DOHH2 (cell line): ENCODE measurements at regions not wholly inside any gene's neighbourhood (a gene's known extent, or its start where the extent isn't known, plus 50 kb on each side); places are given as distances from the start of the nearest gene placed in this dataset.

Source experiments
- EZH2phosphoT487 ChIP-seq: fragments of 200-600 bp; sonication (generic); IDR thresholded peaks from 2 replicates; pipeline ENCODE4 v1.6.1; 2017; ENCODE audit warnings: borderline replicate concordance, mild to moderate bottlenecking, antibody characterized with exemption, low read length, moderate library complexity, mixed read lengths
- TF ChIP-seq, protein P1 (sequence below): fragments of 200-600 bp; sonication (generic); IDR thresholded peaks from one replicate; pipeline ENCODE4 v1.5.1; 2014; ENCODE audit warnings: antibody characterized with exemption, mild to moderate bottlenecking, low read depth, low read length; ENCODE audit not compliant: poor library complexity, severe bottlenecking

- TF ChIP-seq, protein P1, sequence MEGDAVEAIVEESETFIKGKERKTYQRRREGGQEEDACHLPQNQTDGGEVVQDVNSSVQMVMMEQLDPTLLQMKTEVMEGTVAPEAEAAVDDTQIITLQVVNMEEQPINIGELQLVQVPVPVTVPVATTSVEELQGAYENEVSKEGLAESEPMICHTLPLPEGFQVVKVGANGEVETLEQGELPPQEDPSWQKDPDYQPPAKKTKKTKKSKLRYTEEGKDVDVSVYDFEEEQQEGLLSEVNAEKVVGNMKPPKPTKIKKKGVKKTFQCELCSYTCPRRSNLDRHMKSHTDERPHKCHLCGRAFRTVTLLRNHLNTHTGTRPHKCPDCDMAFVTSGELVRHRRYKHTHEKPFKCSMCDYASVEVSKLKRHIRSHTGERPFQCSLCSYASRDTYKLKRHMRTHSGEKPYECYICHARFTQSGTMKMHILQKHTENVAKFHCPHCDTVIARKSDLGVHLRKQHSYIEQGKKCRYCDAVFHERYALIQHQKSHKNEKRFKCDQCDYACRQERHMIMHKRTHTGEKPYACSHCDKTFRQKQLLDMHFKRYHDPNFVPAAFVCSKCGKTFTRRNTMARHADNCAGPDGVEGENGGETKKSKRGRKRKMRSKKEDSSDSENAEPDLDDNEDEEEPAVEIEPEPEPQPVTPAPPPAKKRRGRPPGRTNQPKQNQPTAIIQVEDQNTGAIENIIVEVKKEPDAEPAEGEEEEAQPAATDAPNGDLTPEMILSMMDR, result no peak
- TF ChIP-seq EZH2phosphoT487, result no peak
These were observed 380.9 kb upstream of the PTBP2 start for GRCh38 chr1:96340686-96341085.
